Endothelial cell of umbilical vein (primary cell): ENCODE measurements at regions not wholly inside any gene's neighbourhood (a gene's known extent, or its start where the extent isn't known, plus 50 kb on each side); places are given as distances from the start of the nearest gene placed in this dataset.

Experiments used
- BruUV-seq: library from RNA; stranded (reverse); fragments of 400-500 nt; replicated peaks from 2 replicates; lab custom pipeline; 2021; lab: Mats Ljungman, UMichigan
- CTCF ChIA-PET: fragments of 300-600, 350-600 bp; sonication (Branson Sonifier 250); formaldehyde crosslinking; loops from one replicate; lab custom pipeline; 2021; ENCODE audit warnings: antibody characterized with exemption, inconsistent platforms; lab: Charles Lee
- POLR2A ChIA-PET: fragments of 300-600, 350-600 bp; sonication (Branson Sonifier 250); formaldehyde crosslinking; loops from one replicate; lab custom pipeline; 2021; ENCODE audit warnings: antibody characterized with exemption, inconsistent platforms; lab: Charles Lee
- DNase-seq: peaks from one replicate; pipeline ENCODE4 v3.0.0-alpha.2; 2011; ENCODE audit warnings: low read depth, low spot score
- FAIRE-seq: peaks from 2 replicates; lab custom pipeline; 2011; peaks lifted over from hg19 to GRCh38; lab: Jason Lieb, UNC
- H2AFZ ChIP-seq: 2 replicates; pipeline ENCODE4 v1.6.0; 2012; ENCODE audit warnings: low read depth, low read length, control low read depth, inconsistent platforms
- H3K27ac ChIP-seq: 2 replicates; pipeline ENCODE4 v1.5.1; 2011; ENCODE audit warnings: low read depth, mild to moderate bottlenecking, control low read depth, low read length, moderate library complexity; ENCODE audit not compliant: insufficient read depth
- H3K27me3 ChIP-seq, 2 experiments: 2 replicates each; pipeline versions ENCODE4 v1.6.0 to v1.6.1; 2011; ENCODE audit warnings: low read length in 2 of 2, mixed read lengths in 1 of 2; ENCODE audit not compliant: control insufficient read depth in 2 of 2, insufficient read depth in 2 of 2
- H3K36me3 ChIP-seq, 2 experiments: 2 replicates in 1 of 2; 3 replicates in 1 of 2; pipeline ENCODE4 v1.5.1; 2011; ENCODE audit warnings: low read length in 2 of 2, mild to moderate bottlenecking in 1 of 2, moderate library complexity in 1 of 2; ENCODE audit not compliant: control insufficient read depth in 2 of 2, insufficient read depth in 2 of 2; ENCODE audit errors: extremely low read depth in 1 of 2
- H3K4me1 ChIP-seq: 3 replicates; pipeline ENCODE4 v1.5.1; 2011; ENCODE audit warnings: mild to moderate bottlenecking, low read length; ENCODE audit not compliant: control insufficient read depth, insufficient read depth; ENCODE audit errors: extremely low read depth
- H3K4me2 ChIP-seq: 2 replicates; pipeline ENCODE4 v1.6.1; 2011; ENCODE audit warnings: low read length, control low read depth, mixed read lengths; ENCODE audit not compliant: insufficient read depth
- H3K4me3 ChIP-seq, 3 experiments: fragments of 200-600 bp in 1 of 3; sonication (generic), shearing (Covaris generic) in 1 of 3; replicated peaks in 1 of 3; 2 replicates each; pipeline ENCODE4 v1.5.1; 2011 to 2016; ENCODE audit warnings: control low read depth in 3 of 3, low read length in 3 of 3, mild to moderate bottlenecking in 2 of 3, inconsistent platforms in 1 of 3, low read depth in 1 of 3, moderate library complexity in 1 of 3; ENCODE audit not compliant: insufficient read depth in 1 of 3
- H3K79me2 ChIP-seq: 2 replicates; pipeline ENCODE4 v1.6.0; 2012; ENCODE audit warnings: low read length, inconsistent platforms; ENCODE audit not compliant: control insufficient read depth, insufficient read depth
- H3K9ac ChIP-seq: replicated peaks from 2 replicates; pipeline ENCODE3; 2011; ENCODE audit warnings: low read length, control low read depth; ENCODE audit not compliant: insufficient read depth; ENCODE audit errors: extremely low read depth
- H3K9me1 ChIP-seq: replicated peaks from 3 replicates; pipeline ENCODE4 v1.6.0; 2011; ENCODE audit warnings: mild to moderate bottlenecking, low read length; ENCODE audit not compliant: control insufficient read depth, insufficient read depth; ENCODE audit errors: extremely low read depth
- H3K9me3 ChIP-seq: replicated peaks from 2 replicates; pipeline ENCODE4 v1.5.1; 2012; ENCODE audit warnings: low read length, inconsistent platforms; ENCODE audit not compliant: control insufficient read depth, insufficient read depth
- H4K20me1 ChIP-seq: replicated peaks from 2 replicates; pipeline ENCODE3; 2011; ENCODE audit warnings: mild to moderate bottlenecking, low read length; ENCODE audit not compliant: control insufficient read depth, insufficient read depth; ENCODE audit errors: extremely low read depth
- EZH2 ChIP-seq: IDR thresholded peaks from 2 replicates; pipeline ENCODE4 v1.6.1; 2012; ENCODE audit warnings: borderline replicate concordance, low read depth, mild to moderate bottlenecking, moderate library complexity, low read length, inconsistent platforms; ENCODE audit not compliant: severe bottlenecking
- FOS ChIP-seq: IDR thresholded peaks from 2 replicates; pipeline ENCODE4 v1.6.1; 2011; ENCODE audit warnings: mild to moderate bottlenecking, low read length, moderate library complexity, borderline replicate concordance; ENCODE audit not compliant: insufficient read depth
- GATA2 ChIP-seq: IDR thresholded peaks from 2 replicates; pipeline ENCODE4 v1.7.0; 2011; ENCODE audit warnings: low read depth, mild to moderate bottlenecking, moderate library complexity, mixed read lengths, low read length; ENCODE audit not compliant: insufficient read length, insufficient read depth
- JUN ChIP-seq: IDR thresholded peaks from 2 replicates; pipeline ENCODE4 v1.6.1; 2011; ENCODE audit warnings: borderline replicate concordance, low read depth; ENCODE audit not compliant: insufficient read length, insufficient read depth
- MAX ChIP-seq: IDR thresholded peaks from 2 replicates; pipeline ENCODE4 v1.6.1; 2011; ENCODE audit not compliant: insufficient read depth, insufficient read length
- MYC ChIP-seq: IDR thresholded peaks from one replicate; pipeline ENCODE4 v1.6.1; 2011; ENCODE audit warnings: mild to moderate bottlenecking, low read depth, low read length
- POLR2A ChIP-seq: IDR thresholded peaks from 2 replicates; pipeline ENCODE4 v1.6.1; 2012; ENCODE audit warnings: low read depth, mild to moderate bottlenecking, control low read depth, low read length
- POLR2AphosphoS5 ChIP-seq: IDR thresholded peaks from 2 replicates; pipeline ENCODE4 v1.6.1; 2012; ENCODE audit warnings: low read depth, mild to moderate bottlenecking, control low read depth, low read length, moderate library complexity; ENCODE audit not compliant: insufficient read depth
- dilution Hi-C: fragments of 300-500 bp; cut with MboI; formaldehyde crosslinking; loops from one replicate; pipeline ENCODE4 v1.15.0; 2019; ENCODE audit warnings: low sequenced_read_pairs; ENCODE audit not compliant: extremely low pct_ligation_motif_present
- intact Hi-C: fragments of 100-400 bp; cut with micrococcal nuclease; formaldehyde crosslinking; loops from one replicate; pipeline ENCODE4 v1.10.0; 2022
- TF ChIP-seq, protein P1 (sequence below), 2 donors: IDR thresholded peaks; 1 replicate in 1 of 2; 2 replicates in 1 of 2; pipeline ENCODE4 v1.5.1; 2011; ENCODE audit warnings: low read length in 2 of 2, mild to moderate bottlenecking in 2 of 2, moderate library complexity in 2 of 2, control low read depth in 1 of 2, inconsistent platforms in 1 of 2, low read depth in 1 of 2; ENCODE audit not compliant: insufficient read depth in 1 of 2; ENCODE audit errors: extremely low read depth in 1 of 2

- Histone ChIP-seq H3K36me3 (no peaks in the 10 kb centered on the region), H3K4me2 (no peak overlapping the region), H3K27ac (no peak overlapping the region), H4K20me1 (no peaks in the 10 kb centered on the region), H3K9ac (no peak overlapping the region), H3K9me1 (no peaks in the 10 kb centered on the region), H3K79me2 (no peaks in the 10 kb centered on the region), H3K4me1 (peaks cover 3% of the 10 kb centered on the region), H3K4me3 (no peak overlapping the region), H2AFZ (no peak overlapping the region), H3K9me3 (no peaks in the 10 kb centered on the region), H3K27me3 (no peaks in the 10 kb centered on the region)
- TF ChIP-seq MYC: no peak
- no peak for TF ChIP-seq GATA2
- TF ChIP-seq POLR2A: no peak
- no peak for TF ChIP-seq POLR2AphosphoS5
- no peak for TF ChIP-seq JUN
- no peak for TF ChIP-seq MAX
- TF ChIP-seq FOS: no peak
- TF ChIP-seq, protein P1, sequence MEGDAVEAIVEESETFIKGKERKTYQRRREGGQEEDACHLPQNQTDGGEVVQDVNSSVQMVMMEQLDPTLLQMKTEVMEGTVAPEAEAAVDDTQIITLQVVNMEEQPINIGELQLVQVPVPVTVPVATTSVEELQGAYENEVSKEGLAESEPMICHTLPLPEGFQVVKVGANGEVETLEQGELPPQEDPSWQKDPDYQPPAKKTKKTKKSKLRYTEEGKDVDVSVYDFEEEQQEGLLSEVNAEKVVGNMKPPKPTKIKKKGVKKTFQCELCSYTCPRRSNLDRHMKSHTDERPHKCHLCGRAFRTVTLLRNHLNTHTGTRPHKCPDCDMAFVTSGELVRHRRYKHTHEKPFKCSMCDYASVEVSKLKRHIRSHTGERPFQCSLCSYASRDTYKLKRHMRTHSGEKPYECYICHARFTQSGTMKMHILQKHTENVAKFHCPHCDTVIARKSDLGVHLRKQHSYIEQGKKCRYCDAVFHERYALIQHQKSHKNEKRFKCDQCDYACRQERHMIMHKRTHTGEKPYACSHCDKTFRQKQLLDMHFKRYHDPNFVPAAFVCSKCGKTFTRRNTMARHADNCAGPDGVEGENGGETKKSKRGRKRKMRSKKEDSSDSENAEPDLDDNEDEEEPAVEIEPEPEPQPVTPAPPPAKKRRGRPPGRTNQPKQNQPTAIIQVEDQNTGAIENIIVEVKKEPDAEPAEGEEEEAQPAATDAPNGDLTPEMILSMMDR (IDR thresholded peaks at IDR 0.05; ENCODE audit: extremely low read depth in 1 of 2, insufficient read depth in 1 of 2, low read depth in 1 of 2, low read length in 2 of 2): no peak
- no peak for TF ChIP-seq EZH2
- CTCF ChIA-PET: no interaction called here
- BruUV-seq: no TSS peak
- DNase-seq (no peak), FAIRE-seq (no peak)
- POLR2A ChIA-PET: no interaction called here
- intact Hi-C loops: no loop called here
- dilution Hi-C loops: no loop called here
Observed at GRCh38 chr6:126787635-126788034, 330.8 kb upstream of the RSPO3 start.
